Gastroesophageal sphincter (tissue), 3 donors: ENCODE measurements at regions not wholly inside any gene's neighbourhood (a gene's known extent, or its start where the extent isn't known, plus 50 kb on each side); places are given as distances from the start of the nearest gene placed in this dataset.

ENCODE experiments used
- EP300 ChIP-seq: sonication (generic); formaldehyde crosslinking; IDR thresholded peaks from one replicate; pipeline ENCODE4 v1.6.1; 2017; ENCODE audit warnings: antibody characterized with exemption, mild to moderate bottlenecking
- POLR2A ChIP-seq, 2 donors: fragments of 450-650 bp; IDR thresholded peaks; one replicate each; pipeline ENCODE4 v1.6.1; 2017; ENCODE audit warnings: antibody characterized with exemption in 2 of 2, mild to moderate bottlenecking in 2 of 2, moderate library complexity in 1 of 2
- POLR2AphosphoS5 ChIP-seq: sonication (generic); formaldehyde crosslinking; IDR thresholded peaks from one replicate; pipeline ENCODE4 v1.6.1; 2017; ENCODE audit warnings: antibody characterized with exemption
- TF ChIP-seq, protein P1 (sequence below), 4 experiments: fragments of 200-600 bp in 2 of 4; fragments of 450-650 bp in 2 of 4; sonication (generic) in 1 of 4; IDR thresholded peaks; one replicate each; pipeline ENCODE4 v1.5.1; 2017 to 2019; ENCODE audit warnings: antibody characterized with exemption in 4 of 4, mild to moderate bottlenecking in 2 of 4, moderate library complexity in 2 of 4

DNA sequence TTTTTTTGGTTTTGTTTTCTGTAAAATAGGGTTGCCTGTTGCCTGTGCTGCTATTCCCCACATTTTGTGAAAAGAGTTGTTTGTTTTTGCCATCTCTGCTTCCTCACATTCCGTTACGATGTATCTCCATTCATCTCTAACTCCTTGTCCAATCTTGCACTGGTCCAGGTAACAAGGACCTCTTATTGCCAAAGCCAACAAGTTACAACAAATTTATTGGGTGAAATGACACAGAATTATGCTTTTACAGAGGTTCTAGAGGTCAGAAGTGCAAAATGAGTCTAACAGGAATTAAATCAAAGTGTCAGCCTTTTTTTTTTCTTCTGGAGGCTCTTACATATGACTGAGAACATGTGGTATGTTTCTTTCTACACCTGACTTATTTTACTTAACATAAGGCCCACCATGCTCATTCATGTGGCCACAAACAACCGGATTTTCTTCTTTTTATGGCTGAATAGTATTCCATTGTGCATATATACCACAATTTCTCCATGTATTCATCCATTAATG, 787.9 kb upstream of the B3GALT2 start:
- TF ChIP-seq, protein P1, sequence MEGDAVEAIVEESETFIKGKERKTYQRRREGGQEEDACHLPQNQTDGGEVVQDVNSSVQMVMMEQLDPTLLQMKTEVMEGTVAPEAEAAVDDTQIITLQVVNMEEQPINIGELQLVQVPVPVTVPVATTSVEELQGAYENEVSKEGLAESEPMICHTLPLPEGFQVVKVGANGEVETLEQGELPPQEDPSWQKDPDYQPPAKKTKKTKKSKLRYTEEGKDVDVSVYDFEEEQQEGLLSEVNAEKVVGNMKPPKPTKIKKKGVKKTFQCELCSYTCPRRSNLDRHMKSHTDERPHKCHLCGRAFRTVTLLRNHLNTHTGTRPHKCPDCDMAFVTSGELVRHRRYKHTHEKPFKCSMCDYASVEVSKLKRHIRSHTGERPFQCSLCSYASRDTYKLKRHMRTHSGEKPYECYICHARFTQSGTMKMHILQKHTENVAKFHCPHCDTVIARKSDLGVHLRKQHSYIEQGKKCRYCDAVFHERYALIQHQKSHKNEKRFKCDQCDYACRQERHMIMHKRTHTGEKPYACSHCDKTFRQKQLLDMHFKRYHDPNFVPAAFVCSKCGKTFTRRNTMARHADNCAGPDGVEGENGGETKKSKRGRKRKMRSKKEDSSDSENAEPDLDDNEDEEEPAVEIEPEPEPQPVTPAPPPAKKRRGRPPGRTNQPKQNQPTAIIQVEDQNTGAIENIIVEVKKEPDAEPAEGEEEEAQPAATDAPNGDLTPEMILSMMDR (IDR thresholded peaks at IDR 0.05): no peak
- TF ChIP-seq POLR2A (IDR thresholded peaks at IDR 0.05): no peak
- TF ChIP-seq POLR2AphosphoS5: no peak
- no peak for TF ChIP-seq EP300
